ENCODE measurements at regions not wholly inside any gene's neighbourhood (a gene's known extent, or its start where the extent isn't known, plus 50 kb on each side); places are given as distances from the start of the nearest gene placed in this dataset.
A peak's percentile ranks its signal among the peaks of the same experiment; 100 is the strongest.

DNA sequence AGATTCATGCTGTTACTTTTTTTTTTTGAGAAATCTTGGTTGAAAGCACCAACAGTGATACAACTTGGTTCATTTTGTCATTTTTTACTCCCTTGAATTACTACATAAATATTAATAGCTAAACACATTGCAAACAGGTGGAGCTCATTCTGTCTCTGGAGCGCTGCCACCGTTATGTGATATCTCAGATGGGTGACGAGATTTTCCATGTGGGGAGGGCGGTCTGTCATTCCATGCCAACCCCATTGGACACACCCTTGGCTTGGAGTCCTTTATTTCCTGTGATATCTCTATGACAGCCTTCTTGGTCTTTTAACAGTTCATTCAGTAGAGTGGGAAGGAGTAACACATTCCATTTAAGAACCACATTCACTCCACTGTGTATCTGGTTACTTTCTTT lies 794.8 kb downstream of the SATB2 start:
- H3K4me1 ChIP-seq, result no peaks in the 10 kb centered on the region
- TF ChIP-seq, protein P1, sequence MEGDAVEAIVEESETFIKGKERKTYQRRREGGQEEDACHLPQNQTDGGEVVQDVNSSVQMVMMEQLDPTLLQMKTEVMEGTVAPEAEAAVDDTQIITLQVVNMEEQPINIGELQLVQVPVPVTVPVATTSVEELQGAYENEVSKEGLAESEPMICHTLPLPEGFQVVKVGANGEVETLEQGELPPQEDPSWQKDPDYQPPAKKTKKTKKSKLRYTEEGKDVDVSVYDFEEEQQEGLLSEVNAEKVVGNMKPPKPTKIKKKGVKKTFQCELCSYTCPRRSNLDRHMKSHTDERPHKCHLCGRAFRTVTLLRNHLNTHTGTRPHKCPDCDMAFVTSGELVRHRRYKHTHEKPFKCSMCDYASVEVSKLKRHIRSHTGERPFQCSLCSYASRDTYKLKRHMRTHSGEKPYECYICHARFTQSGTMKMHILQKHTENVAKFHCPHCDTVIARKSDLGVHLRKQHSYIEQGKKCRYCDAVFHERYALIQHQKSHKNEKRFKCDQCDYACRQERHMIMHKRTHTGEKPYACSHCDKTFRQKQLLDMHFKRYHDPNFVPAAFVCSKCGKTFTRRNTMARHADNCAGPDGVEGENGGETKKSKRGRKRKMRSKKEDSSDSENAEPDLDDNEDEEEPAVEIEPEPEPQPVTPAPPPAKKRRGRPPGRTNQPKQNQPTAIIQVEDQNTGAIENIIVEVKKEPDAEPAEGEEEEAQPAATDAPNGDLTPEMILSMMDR (IDR thresholded peaks at IDR 0.05), result no peak
- no peaks in the 10 kb centered on the region for H3K27me3 ChIP-seq
- H3K36me3 ChIP-seq, result no peaks in the 10 kb centered on the region
- H3K27ac ChIP-seq, result no peak overlapping the region
- DNase-seq (ENCODE audit: low spot score), result no peak
- no peaks in the 10 kb centered on the region for H3K9me3 ChIP-seq
- no peak overlapping the region for H3K4me3 ChIP-seq

- H3K36me3 ChIP-seq, result no peaks in the 10 kb centered on the region
- no peaks in the 10 kb centered on the region for H3K9me3 ChIP-seq
- H3K27ac ChIP-seq, result no peak overlapping the region
- H3K4me3 ChIP-seq, result no peak overlapping the region
- no peaks in the 10 kb centered on the region for H3K4me1 ChIP-seq
- no peaks in the 10 kb centered on the region for H3K27me3 ChIP-seq
- no peak for DNase-seq (ENCODE audit: low spot score)
- TF ChIP-seq, protein P1 (IDR thresholded peaks at IDR 0.05), result no peak
Observed at GRCh38 chr2:198660501-198660900, 797.2 kb downstream of the SATB2 start.

- H3K4me3 ChIP-seq, result no peak overlapping the region
- H3K27ac ChIP-seq, result no peak overlapping the region
- no peaks in the 10 kb centered on the region for H3K36me3 ChIP-seq
- H3K27me3 ChIP-seq, result no peaks in the 10 kb centered on the region
- H3K4me1 ChIP-seq, result no peaks in the 10 kb centered on the region
- no peak for DNase-seq (ENCODE audit: low spot score)
- TF ChIP-seq, protein P1 (IDR thresholded peaks at IDR 0.05), result no peak
- no peaks in the 10 kb centered on the region for H3K9me3 ChIP-seq
Observed at GRCh38 chr2:198659096-198659870, 798.5 kb downstream of the SATB2 start.

- H3K4me3 ChIP-seq, result no peak overlapping the region
- no peak for DNase-seq (ENCODE audit: low spot score)
- H3K27me3 ChIP-seq, result no peaks in the 10 kb centered on the region
- no peaks in the 10 kb centered on the region for H3K36me3 ChIP-seq
- no peak overlapping the region for H3K27ac ChIP-seq
- H3K4me1 ChIP-seq, result no peaks in the 10 kb centered on the region
- TF ChIP-seq, protein P1 (IDR thresholded peaks at IDR 0.05), result peak in 1 of 2 donors; percentile 44
- H3K9me3 ChIP-seq, result no peaks in the 10 kb centered on the region
Observed at GRCh38 chr2:198657512-198658121, 800.1 kb downstream of the SATB2 start.

DNA sequence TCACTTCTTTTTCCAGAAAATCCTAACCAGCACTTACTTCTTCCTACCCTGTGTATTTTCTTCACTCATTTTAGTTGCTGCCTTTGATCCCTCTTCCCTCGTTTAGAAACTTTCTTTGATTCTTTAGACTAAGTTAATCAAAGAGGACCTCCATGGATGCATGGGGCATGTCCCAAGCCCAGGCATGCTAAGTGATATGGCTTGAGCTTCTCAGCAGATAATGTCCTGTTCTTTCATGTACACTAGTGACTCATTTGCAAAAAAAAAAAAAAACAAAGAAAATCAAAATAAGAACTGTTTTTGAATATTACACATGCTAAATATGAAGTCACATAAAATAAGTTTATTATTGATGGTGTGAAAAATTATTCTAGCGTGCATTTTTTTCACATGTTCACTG lies 800.9 kb downstream of the SATB2 start:
- no peaks in the 10 kb centered on the region for H3K9me3 ChIP-seq
- no peak overlapping the region for H3K4me3 ChIP-seq
- H3K36me3 ChIP-seq, result no peaks in the 10 kb centered on the region
- H3K27ac ChIP-seq, result no peak overlapping the region
- H3K27me3 ChIP-seq, result no peaks in the 10 kb centered on the region
- no peak for DNase-seq (ENCODE audit: low spot score)
- TF ChIP-seq, protein P1 (IDR thresholded peaks at IDR 0.05), result no peak
- no peaks in the 10 kb centered on the region for H3K4me1 ChIP-seq

Data from right atrium auricular region (tissue), 2 donors.